Mesenchymal stem cell (in vitro differentiated cells and primary cell): ENCODE measurements at regions not wholly inside any gene's neighbourhood (a gene's known extent, or its start where the extent isn't known, plus 50 kb on each side); places are given as distances from the start of the nearest gene placed in this dataset.
"Not testable (repeated sequence)": the region's sequence is repeated elsewhere in the genome, so short reads cannot be mapped to it uniquely, and the experiment has no call there.

Experiments used
- DNase-seq: peaks from one replicate; pipeline ENCODE4 v3.0.0-alpha.2; 2013
- H2AFZ ChIP-seq: one replicate; pipeline ENCODE4 v1.6.1; 2013; ENCODE audit warnings: low read depth, mild to moderate bottlenecking, control low read depth, inconsistent platforms, low read length, moderate library complexity
- H2AK5ac ChIP-seq: 2 replicates; pipeline ENCODE4 v1.6.1; 2013; ENCODE audit warnings: low read length, moderate library complexity, mild to moderate bottlenecking, inconsistent platforms; ENCODE audit not compliant: severe bottlenecking
- H2BK120ac ChIP-seq: one replicate; pipeline ENCODE4 v1.6.1; 2013; ENCODE audit warnings: low read depth, mild to moderate bottlenecking, inconsistent platforms, low read length, moderate library complexity
- H2BK12ac ChIP-seq, 2 experiments: one replicate each; pipeline ENCODE4 v1.6.1; 2013; ENCODE audit warnings: inconsistent platforms in 2 of 2, low read length in 2 of 2, mild to moderate bottlenecking in 2 of 2, moderate library complexity in 2 of 2, control low read depth in 1 of 2
- H2BK15ac ChIP-seq: one replicate; pipeline ENCODE4 v1.6.1; 2013; ENCODE audit warnings: mild to moderate bottlenecking, low read depth, inconsistent platforms; ENCODE audit not compliant: poor library complexity, severe bottlenecking
- H2BK5ac ChIP-seq: 2 replicates; pipeline ENCODE4 v1.6.1; 2013; ENCODE audit warnings: low read depth, mild to moderate bottlenecking, low read length, control low read depth, inconsistent platforms; ENCODE audit not compliant: poor library complexity, severe bottlenecking
- H3K14ac ChIP-seq, 2 experiments: one replicate each; pipeline ENCODE4 v1.6.1; 2013; ENCODE audit warnings: inconsistent platforms in 2 of 2, low read length in 2 of 2, control low read depth in 1 of 2, mild to moderate bottlenecking in 1 of 2, moderate library complexity in 1 of 2
- H3K18ac ChIP-seq, 2 experiments: one replicate each; pipeline ENCODE4 v1.6.1; 2013; ENCODE audit warnings: inconsistent platforms in 2 of 2, low read length in 2 of 2, control low read depth in 1 of 2, low read depth in 1 of 2, mild to moderate bottlenecking in 1 of 2
- H3K23ac ChIP-seq, 2 experiments: one replicate each; pipeline ENCODE4 v1.6.1; 2013; ENCODE audit warnings: inconsistent platforms in 2 of 2, low read length in 2 of 2, mild to moderate bottlenecking in 2 of 2, moderate library complexity in 2 of 2, control low read depth in 1 of 2
- H3K27ac ChIP-seq: 2 replicates; pipeline ENCODE4 v1.5.1; 2013; ENCODE audit warnings: mild to moderate bottlenecking, moderate library complexity, low read length, control low read depth, inconsistent platforms; ENCODE audit not compliant: poor library complexity, severe bottlenecking
- H3K27me3 ChIP-seq, 2 experiments: 2 replicates each; pipeline versions ENCODE4 v1.6.1 to v1.7.0; 2013; ENCODE audit warnings: low read length in 2 of 2, mild to moderate bottlenecking in 2 of 2, moderate library complexity in 2 of 2, control low read depth in 1 of 2, inconsistent platforms in 1 of 2; ENCODE audit not compliant: control insufficient read depth in 1 of 2, insufficient read depth in 1 of 2
- H3K36me3 ChIP-seq, 2 experiments: 2 replicates each; pipeline versions ENCODE4 v1.6.1 to v1.7.0; 2013; ENCODE audit warnings: low read length in 2 of 2, control low read depth in 1 of 2, inconsistent platforms in 1 of 2, low read depth in 1 of 2, mild to moderate bottlenecking in 1 of 2; ENCODE audit not compliant: insufficient read depth in 2 of 2, control insufficient read depth in 1 of 2
- H3K4ac ChIP-seq, 2 experiments: one replicate each; pipeline ENCODE4 v1.6.1; 2013; ENCODE audit warnings: inconsistent platforms in 2 of 2, low read length in 2 of 2, mild to moderate bottlenecking in 2 of 2, moderate library complexity in 2 of 2, control low read depth in 1 of 2, low read depth in 1 of 2
- H3K4me1 ChIP-seq: 2 replicates; pipeline ENCODE4 v1.6.1; 2013; ENCODE audit warnings: low read depth, low read length, control low read depth; ENCODE audit not compliant: control insufficient read depth, insufficient read depth
- H3K4me2 ChIP-seq: 2 replicates; pipeline ENCODE4 v1.6.1; 2013; ENCODE audit warnings: low read length, mild to moderate bottlenecking, inconsistent platforms; ENCODE audit not compliant: poor library complexity, severe bottlenecking
- H3K4me3 ChIP-seq, 2 experiments: 2 replicates each; pipeline versions ENCODE4 v1.5.1 to v1.7.0; 2013; ENCODE audit warnings: low read length in 2 of 2, mild to moderate bottlenecking in 2 of 2, control low read depth in 1 of 2, low read depth in 1 of 2; ENCODE audit not compliant: insufficient read depth in 1 of 2
- H3K79me1 ChIP-seq: replicated peaks from 2 replicates; pipeline ENCODE4 v1.6.1; 2013; ENCODE audit warnings: mild to moderate bottlenecking, control low read depth, low read length, inconsistent platforms; ENCODE audit not compliant: poor library complexity, severe bottlenecking
- H3K9ac ChIP-seq: 2 replicates; pipeline ENCODE4 v1.7.0; 2013; ENCODE audit warnings: mild to moderate bottlenecking, low read length, moderate library complexity
- H3K9me3 ChIP-seq: 2 replicates; pipeline ENCODE4 v1.7.0; 2013; ENCODE audit warnings: mild to moderate bottlenecking, low read length; ENCODE audit not compliant: control insufficient read depth
- H4K8ac ChIP-seq: one replicate; pipeline ENCODE4 v1.6.1; 2013; ENCODE audit warnings: inconsistent platforms, mild to moderate bottlenecking, low read length, moderate library complexity
- H4K91ac ChIP-seq: one replicate; pipeline ENCODE4 v1.6.1; 2013; ENCODE audit warnings: mild to moderate bottlenecking, low read length, inconsistent platforms
- WGBS: methylation state at CpG from one replicate; pipeline ENCODE4 v1.1.7; 2013; ENCODE audit warnings: mixed read lengths; 5-methylcytosine and 5-hydroxymethylcytosine counted together

DNA sequence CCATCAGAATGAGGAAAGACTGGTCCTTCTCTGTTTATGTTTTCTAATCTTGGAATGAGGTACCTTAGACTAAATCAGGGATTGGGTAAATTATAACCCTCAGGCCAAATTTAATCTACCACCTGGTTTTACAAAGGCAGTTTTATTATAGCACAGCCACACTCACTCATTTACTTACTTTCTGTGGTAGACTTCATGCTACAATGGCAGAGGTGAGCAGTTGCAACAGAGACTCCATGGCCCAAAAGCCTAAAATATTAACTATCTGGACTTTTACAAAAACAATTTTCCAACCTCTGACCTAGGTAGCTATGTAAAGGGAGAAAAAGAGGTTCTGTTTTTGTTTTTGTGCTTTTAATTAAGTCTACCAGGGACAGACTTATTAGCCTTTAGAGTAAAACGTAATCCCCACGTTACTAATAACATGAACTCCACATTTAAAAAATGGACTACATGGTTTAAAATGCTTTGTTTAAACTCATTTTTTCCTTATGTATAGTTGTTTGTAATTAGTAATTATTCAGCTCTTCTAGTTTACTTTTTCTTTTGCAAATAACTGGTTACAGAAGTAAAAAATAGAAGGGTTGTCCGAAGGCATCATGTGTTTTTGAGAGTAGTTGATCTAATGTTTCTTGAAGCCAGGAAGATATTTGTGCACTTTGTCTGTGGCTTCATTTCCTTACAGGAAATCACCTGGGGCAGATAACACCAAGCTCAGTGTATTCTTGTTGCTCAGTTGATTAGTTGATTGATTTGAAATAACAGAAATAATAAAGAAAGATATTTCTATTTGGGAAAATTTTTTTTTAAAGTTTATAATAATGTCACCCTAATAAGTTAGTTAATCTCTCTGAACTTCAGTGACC lies 57.6 kb upstream of the ATP2B1 start:
- Histone ChIP-seq H3K14ac (no peak overlapping the region), H2BK5ac (no peak overlapping the region), H3K79me1 (no peaks in the 10 kb centered on the region), H2AFZ (no peak overlapping the region), H3K4me3 (no peak overlapping the region), H3K4me1 (peaks cover 2% of the 10 kb centered on the region), H3K18ac (no peak overlapping the region), H3K9ac (no peak overlapping the region), H3K27ac (no peak overlapping the region), H3K9me3 (peaks cover 2% of the 10 kb centered on the region), H2BK12ac (no peak overlapping the region), H4K8ac (no peak overlapping the region), H2BK15ac (no peak overlapping the region), H3K27me3 (no peaks in the 10 kb centered on the region), H3K36me3 (no peaks in the 10 kb centered on the region), H2AK5ac (no peak overlapping the region), H3K23ac (no peak overlapping the region), H3K4ac (no peak overlapping the region), H4K91ac (no peak overlapping the region), H3K4me2 (no peak overlapping the region), H2BK120ac (no peak overlapping the region)
- WGBS, result 100% methylated on average over 1 of the region's 3 CpGs
- no peak for DNase-seq

DNA sequence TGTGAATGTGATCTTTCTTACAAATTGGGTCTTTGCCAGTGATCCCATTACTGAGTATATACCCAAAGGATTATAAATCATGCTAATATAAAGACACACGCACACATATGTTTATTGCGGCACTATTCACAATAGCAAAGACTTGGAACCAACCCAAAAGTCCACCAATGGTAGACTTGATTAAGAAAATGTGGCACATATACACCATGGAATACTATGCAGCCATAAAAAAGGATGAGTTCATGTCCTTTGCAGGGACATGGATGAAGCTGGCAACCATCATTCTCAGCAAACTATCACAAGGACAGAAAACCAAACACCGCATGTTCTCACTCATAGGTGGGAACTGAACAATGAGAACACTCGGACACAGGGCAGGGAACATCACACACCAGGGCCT lies 55.5 kb upstream of the ATP2B1 start:
- H3K36me3 ChIP-seq, H2BK15ac ChIP-seq, H2BK12ac ChIP-seq, H3K9me3 ChIP-seq, H3K79me1 ChIP-seq, H2BK120ac ChIP-seq, H4K91ac ChIP-seq, H3K14ac ChIP-seq, H3K4me2 ChIP-seq, H3K4me3 ChIP-seq, DNase-seq, H3K18ac ChIP-seq, H2AK5ac ChIP-seq, H3K27me3 ChIP-seq, H3K4me1 ChIP-seq, H2AFZ ChIP-seq, H3K4ac ChIP-seq, H3K9ac ChIP-seq, H4K8ac ChIP-seq, H3K23ac ChIP-seq, H2BK5ac ChIP-seq, H3K27ac ChIP-seq: not testable (repeated sequence)
- WGBS, result 98% methylated on average over 4 of the region's 4 CpGs

DNA sequence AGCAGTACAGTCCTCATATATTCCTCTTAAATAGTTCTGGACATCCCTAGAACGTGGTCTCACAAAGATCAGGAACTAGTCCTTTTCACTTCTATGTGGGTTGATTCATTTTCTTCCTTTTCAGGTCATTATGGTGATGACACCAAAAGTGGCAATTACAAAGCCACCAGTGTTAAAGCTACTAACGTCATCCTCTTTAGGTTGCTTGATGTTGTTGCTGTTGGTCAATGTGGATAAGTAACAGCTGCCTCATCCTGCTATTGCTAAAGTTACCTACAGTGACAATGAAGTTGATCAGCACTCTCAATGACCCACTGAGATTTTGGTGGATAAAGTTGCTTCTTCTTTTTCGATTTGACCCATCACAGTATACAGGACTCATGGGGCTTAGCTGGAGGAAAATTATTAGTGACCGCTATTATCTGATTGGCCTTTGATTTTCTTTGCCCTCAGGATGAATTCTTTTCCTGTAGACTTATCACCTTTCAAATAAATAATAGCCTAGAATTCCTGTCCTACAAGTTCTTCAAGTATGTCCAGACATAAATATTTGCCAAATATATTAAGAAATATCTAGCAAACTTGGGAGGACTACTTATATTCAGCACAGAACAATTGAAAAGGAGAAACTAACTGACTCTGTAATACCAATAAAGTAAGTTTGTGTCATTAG lies 54.0 kb upstream of the ATP2B1 start:
- Histone ChIP-seq H2BK15ac (no peak overlapping the region), H3K36me3 (no peaks in the 10 kb centered on the region), H2BK5ac (no peak overlapping the region), H3K9me3 (peaks cover 2% of the 10 kb centered on the region), H2BK120ac (no peak overlapping the region), H3K4me3 (no peak overlapping the region), H3K14ac (no peak overlapping the region), H3K27ac (no peak overlapping the region), H4K8ac (no peak overlapping the region), H3K9ac (no peak overlapping the region), H3K4me1 (no peaks in the 10 kb centered on the region), H3K79me1 (no peaks in the 10 kb centered on the region), H3K23ac (no peak overlapping the region), H2BK12ac (no peak overlapping the region), H4K91ac (no peak overlapping the region), H2AFZ (no peak overlapping the region), H3K18ac (no peak overlapping the region), H2AK5ac (no peak overlapping the region), H3K4ac (no peak overlapping the region), H3K27me3 (no peaks in the 10 kb centered on the region), H3K4me2 (no peak overlapping the region)
- WGBS, result 83% methylated on average over 2 of the region's 4 CpGs
- DNase-seq, result no peak

GRCh38 chr12:89760783-89761182 lies 52.1 kb upstream of the ATP2B1 start:
- Histone ChIP-seq H3K79me1 (no peaks in the 10 kb centered on the region), H2BK5ac (no peak overlapping the region), H2BK120ac (no peak overlapping the region), H2BK15ac (no peak overlapping the region), H3K9ac (no peak overlapping the region), H3K27ac (no peak overlapping the region), H2AK5ac (no peak overlapping the region), H3K4me2 (no peak overlapping the region), H2AFZ (no peak overlapping the region), H4K8ac (no peak overlapping the region), H3K36me3 (no peaks in the 10 kb centered on the region), H2BK12ac (no peak overlapping the region), H3K14ac (no peak overlapping the region), H3K4me3 (no peak overlapping the region), H3K9me3 (no peaks in the 10 kb centered on the region), H3K27me3 (no peaks in the 10 kb centered on the region), H4K91ac (no peak overlapping the region), H3K23ac (no peak overlapping the region), H3K4me1 (peaks cover 2% of the 10 kb centered on the region), H3K18ac (no peak overlapping the region), H3K4ac (no peak overlapping the region)
- WGBS, result 93% methylated on average over 2 of the region's 2 CpGs
- DNase-seq, result no peak
